Hepatocyte (in vitro differentiated cells): ENCODE measurements at regions not wholly inside any gene's neighbourhood (a gene's known extent, or its start where the extent isn't known, plus 50 kb on each side); places are given as distances from the start of the nearest gene placed in this dataset.

Experiments used
- DNase-seq: peaks from one replicate; pipeline ENCODE4 v3.0.0-alpha.2; 2016; ENCODE audit warnings: low spot score
- H2AFZ ChIP-seq: fragments of 200-600 bp; sonication (generic); 2 replicates; pipeline ENCODE4 v1.6.0; 2016; ENCODE audit warnings: antibody characterized with exemption, mild to moderate bottlenecking
- H3K27ac ChIP-seq: fragments of 200-600 bp; sonication (generic); 2 replicates; pipeline ENCODE4 v1.5.1; 2016; ENCODE audit warnings: mild to moderate bottlenecking
- H3K27me3 ChIP-seq: fragments of 200-600 bp; sonication (generic); 2 replicates; pipeline ENCODE4 v1.6.1; 2016
- H3K36me3 ChIP-seq: fragments of 200-600 bp; sonication (generic); replicated peaks from 2 replicates; pipeline ENCODE4 v1.5.1; 2016; ENCODE audit warnings: low read depth; ENCODE audit not compliant: insufficient read depth
- H3K4me1 ChIP-seq: fragments of 200-600 bp; sonication (generic); 2 replicates; pipeline ENCODE4 v1.5.1; 2016; ENCODE audit warnings: mild to moderate bottlenecking, moderate library complexity; ENCODE audit not compliant: insufficient read depth
- H3K4me2 ChIP-seq: fragments of 200-600 bp; sonication (generic); 2 replicates; pipeline ENCODE4 v1.6.0; 2016
- H3K4me3 ChIP-seq: fragments of 200-600 bp; sonication (generic); 2 replicates; pipeline ENCODE4 v1.5.1; 2016; ENCODE audit warnings: mild to moderate bottlenecking
- H3K79me2 ChIP-seq: fragments of 200-600 bp; sonication (generic); 2 replicates; pipeline ENCODE4 v1.6.0; 2017; ENCODE audit warnings: mild to moderate bottlenecking
- H3K9me2 ChIP-seq: fragments of 200-600 bp; sonication (generic); replicated peaks from 2 replicates; pipeline ENCODE4 v1.6.0; 2017; ENCODE audit warnings: mild to moderate bottlenecking; ENCODE audit not compliant: insufficient read depth
- H3K9me3 ChIP-seq: fragments of 200-600 bp; sonication (generic); 2 replicates; pipeline ENCODE4 v1.5.1; 2016; ENCODE audit warnings: low read depth, mild to moderate bottlenecking
- H4K20me1 ChIP-seq: fragments of 200-600 bp; sonication (generic); 2 replicates; pipeline ENCODE4 v1.6.0; 2016; ENCODE audit warnings: mild to moderate bottlenecking; ENCODE audit not compliant: insufficient read depth, poor library complexity, severe bottlenecking
- EZH2 ChIP-seq: fragments of 200-600 bp; sonication (generic); IDR thresholded peaks from 2 replicates; pipeline ENCODE4 v1.6.1; 2016; ENCODE audit warnings: antibody characterized with exemption, mild to moderate bottlenecking, borderline replicate concordance
- EZH2phosphoT487 ChIP-seq: fragments of 200-600 bp; sonication (generic); IDR thresholded peaks from one replicate; pipeline ENCODE4 v1.6.1; 2018; ENCODE audit warnings: antibody characterized with exemption, mild to moderate bottlenecking, low read depth, moderate library complexity; ENCODE audit not compliant: unreplicated experiment, severe bottlenecking
- WGBS: methylation state at CpG from one replicate; pipeline ENCODE4 v1.1.6; 2016; ENCODE audit warnings: low lambda C conversion rate; ENCODE audit errors: missing lambda C conversion rate; 5-methylcytosine and 5-hydroxymethylcytosine counted together
- TF ChIP-seq, protein P1 (sequence below): fragments of 200-600 bp; sonication (generic); IDR thresholded peaks from 2 replicates; pipeline ENCODE4 v1.5.1; 2016; ENCODE audit warnings: antibody characterized with exemption, mild to moderate bottlenecking; ENCODE audit not compliant: poor library complexity

- TF ChIP-seq EZH2 = no peak
- no peak for TF ChIP-seq EZH2phosphoT487
- TF ChIP-seq, protein P1, sequence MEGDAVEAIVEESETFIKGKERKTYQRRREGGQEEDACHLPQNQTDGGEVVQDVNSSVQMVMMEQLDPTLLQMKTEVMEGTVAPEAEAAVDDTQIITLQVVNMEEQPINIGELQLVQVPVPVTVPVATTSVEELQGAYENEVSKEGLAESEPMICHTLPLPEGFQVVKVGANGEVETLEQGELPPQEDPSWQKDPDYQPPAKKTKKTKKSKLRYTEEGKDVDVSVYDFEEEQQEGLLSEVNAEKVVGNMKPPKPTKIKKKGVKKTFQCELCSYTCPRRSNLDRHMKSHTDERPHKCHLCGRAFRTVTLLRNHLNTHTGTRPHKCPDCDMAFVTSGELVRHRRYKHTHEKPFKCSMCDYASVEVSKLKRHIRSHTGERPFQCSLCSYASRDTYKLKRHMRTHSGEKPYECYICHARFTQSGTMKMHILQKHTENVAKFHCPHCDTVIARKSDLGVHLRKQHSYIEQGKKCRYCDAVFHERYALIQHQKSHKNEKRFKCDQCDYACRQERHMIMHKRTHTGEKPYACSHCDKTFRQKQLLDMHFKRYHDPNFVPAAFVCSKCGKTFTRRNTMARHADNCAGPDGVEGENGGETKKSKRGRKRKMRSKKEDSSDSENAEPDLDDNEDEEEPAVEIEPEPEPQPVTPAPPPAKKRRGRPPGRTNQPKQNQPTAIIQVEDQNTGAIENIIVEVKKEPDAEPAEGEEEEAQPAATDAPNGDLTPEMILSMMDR = no peak
- DNase-seq = no peak
- H3K27ac ChIP-seq = no peak overlapping the region
- no peaks in the 10 kb centered on the region for H3K9me3 ChIP-seq
- no peaks in the 10 kb centered on the region for H3K27me3 ChIP-seq
- 87% methylated on average over 3 of the region's 3 CpGs for WGBS
- no peaks in the 10 kb centered on the region for H4K20me1 ChIP-seq
- H3K79me2 ChIP-seq = no peaks in the 10 kb centered on the region
- H3K4me3 ChIP-seq = no peak overlapping the region
- no peaks in the 10 kb centered on the region for H3K9me2 ChIP-seq
- no peaks in the 10 kb centered on the region for H3K36me3 ChIP-seq
- no peak overlapping the region for H3K4me2 ChIP-seq
- no peak overlapping the region for H2AFZ ChIP-seq
- H3K4me1 ChIP-seq = no peaks in the 10 kb centered on the region
Observed at GRCh38 chr3:64427671-64428070, 202.4 kb upstream of the PRICKLE2 start.

- no peak overlapping the region for H3K4me2 ChIP-seq
- H3K4me1 ChIP-seq = no peaks in the 10 kb centered on the region
- no peaks in the 10 kb centered on the region for H3K79me2 ChIP-seq
- no peaks in the 10 kb centered on the region for H4K20me1 ChIP-seq
- no peaks in the 10 kb centered on the region for H3K36me3 ChIP-seq
- no peaks in the 10 kb centered on the region for H3K9me2 ChIP-seq
- TF ChIP-seq, protein P1 = no peak
- no peak for TF ChIP-seq EZH2phosphoT487
- TF ChIP-seq EZH2 = no peak
- 75% methylated on average over 3 of the region's 3 CpGs for WGBS
- H3K9me3 ChIP-seq = no peaks in the 10 kb centered on the region
- no peak overlapping the region for H3K4me3 ChIP-seq
- H3K27me3 ChIP-seq = no peaks in the 10 kb centered on the region
- no peak overlapping the region for H3K27ac ChIP-seq
- H2AFZ ChIP-seq = no peak overlapping the region
- DNase-seq = no peak
Observed at GRCh38 chr3:64426551-64426950, 201.3 kb upstream of the PRICKLE2 start.

- Histone ChIP-seq H3K27ac (no peak overlapping the region), H3K9me2 (no peaks in the 10 kb centered on the region), H3K36me3 (no peaks in the 10 kb centered on the region), H3K4me3 (no peak overlapping the region), H3K4me1 (no peaks in the 10 kb centered on the region), H2AFZ (no peak overlapping the region), H4K20me1 (no peaks in the 10 kb centered on the region), H3K4me2 (no peak overlapping the region), H3K9me3 (no peaks in the 10 kb centered on the region), H3K79me2 (no peaks in the 10 kb centered on the region), H3K27me3 (no peaks in the 10 kb centered on the region)
- TF ChIP-seq, protein P1 = no peak
- TF ChIP-seq EZH2phosphoT487 (no peak), EZH2 (no peak)
- 77% methylated on average over 4 of the region's 4 CpGs for WGBS
- DNase-seq = no peak
Observed at GRCh38 chr3:64422932-64423331, 197.7 kb upstream of the PRICKLE2 start.

GRCh38 chr3:64422192-64422591 lies 196.9 kb upstream of the PRICKLE2 start:
- no peak overlapping the region for H2AFZ ChIP-seq
- no peak overlapping the region for H3K4me2 ChIP-seq
- H3K4me3 ChIP-seq = no peak overlapping the region
- H3K36me3 ChIP-seq = no peaks in the 10 kb centered on the region
- WGBS = 43% methylated on average over 7 of the region's 7 CpGs
- H3K27ac ChIP-seq = no peak overlapping the region
- no peaks in the 10 kb centered on the region for H3K27me3 ChIP-seq
- H3K9me3 ChIP-seq = no peaks in the 10 kb centered on the region
- H3K79me2 ChIP-seq = no peaks in the 10 kb centered on the region
- no peaks in the 10 kb centered on the region for H3K4me1 ChIP-seq
- no peaks in the 10 kb centered on the region for H3K9me2 ChIP-seq
- H4K20me1 ChIP-seq = no peaks in the 10 kb centered on the region
- no peak for DNase-seq
- TF ChIP-seq EZH2phosphoT487 (no peak), EZH2 (no peak)
- TF ChIP-seq, protein P1 = no peak
